HFFc6 (cell line): ENCODE measurements at regions not wholly inside any gene's neighbourhood (a gene's known extent, or its start where the extent isn't known, plus 50 kb on each side); places are given as distances from the start of the nearest gene placed in this dataset.

Experiments used
- DNase-seq: peaks from one replicate; pipeline ENCODE4 v3.0.0-alpha.2; 2018
- H3K27ac Mint-ChIP-seq: 2 replicates; pipeline ENCODE4 v1.8.0; 2020; ENCODE audit warnings: mild to moderate bottlenecking, mixed read lengths
- H3K27me3 Mint-ChIP-seq: 2 replicates; pipeline ENCODE4 v1.8.0; 2021; ENCODE audit warnings: mild to moderate bottlenecking, moderate library complexity, mixed read lengths; ENCODE audit not compliant: insufficient read depth
- H3K36me3 Mint-ChIP-seq: 2 replicates; pipeline ENCODE4 v1.8.0; 2021; ENCODE audit warnings: low read depth, mixed read lengths
- H3K4me1 Mint-ChIP-seq: 2 replicates; pipeline ENCODE4 v1.8.0; 2020; ENCODE audit warnings: low read depth, mixed read lengths
- H3K4me3 Mint-ChIP-seq: 2 replicates; pipeline ENCODE4 v1.8.0; 2020; ENCODE audit warnings: mild to moderate bottlenecking, moderate library complexity, mixed read lengths
- H3K9me3 Mint-ChIP-seq: 2 replicates; pipeline ENCODE4 v1.8.0; 2020; ENCODE audit warnings: mild to moderate bottlenecking, mixed read lengths
- CTCF ChIP-seq: fragments of 200-600 bp; sonication (generic); IDR thresholded peaks from 2 replicates; pipeline ENCODE4 v1.5.0; 2021; ENCODE audit warnings: antibody characterized with exemption, mild to moderate bottlenecking

- H3K9me3 Mint-ChIP-seq: peaks cover 31% of the 10 kb centered on the region
Observed at GRCh38 chr14:40398981-40399380, 966.7 kb upstream of the FBXO33 start.

GRCh38 chr14:40394634-40395340 lies 962.6 kb upstream of the FBXO33 start:
- H3K4me3 Mint-ChIP-seq: no peak overlapping the region
- H3K36me3 Mint-ChIP-seq: no peaks in the 10 kb centered on the region
- peaks cover 2% of the 10 kb centered on the region; the same call in 1 of the 2 replicates for H3K27me3 Mint-ChIP-seq
- TF ChIP-seq CTCF: no peak
- H3K4me1 Mint-ChIP-seq: no peaks in the 10 kb centered on the region
- DNase-seq: no peak
- peaks cover 38% of the 10 kb centered on the region for H3K9me3 Mint-ChIP-seq
- H3K27ac Mint-ChIP-seq: no peak overlapping the region

More at GRCh38 chr14:40398981-40399380, 966.7 kb upstream of the FBXO33 start:
- no peaks in the 10 kb centered on the region for H3K27me3 Mint-ChIP-seq
- DNase-seq: no peak
- TF ChIP-seq CTCF: no peak
- H3K27ac Mint-ChIP-seq: no peak overlapping the region
- H3K4me1 Mint-ChIP-seq: no peaks in the 10 kb centered on the region
- no peak overlapping the region for H3K4me3 Mint-ChIP-seq
- no peaks in the 10 kb centered on the region for H3K36me3 Mint-ChIP-seq

GRCh38 chr14:40393143-40393542 lies 960.9 kb upstream of the FBXO33 start:
- Mint-ChIP-seq H3K27ac (no peak overlapping the region), H3K27me3 (peaks cover 2% of the 10 kb centered on the region; the same call in 1 of the 2 replicates), H3K4me3 (no peak overlapping the region), H3K4me1 (no peaks in the 10 kb centered on the region), H3K36me3 (no peaks in the 10 kb centered on the region), H3K9me3 (peaks cover 33% of the 10 kb centered on the region)
- no peak for TF ChIP-seq CTCF
- DNase-seq: no peak

- DNase-seq: no peak
- Mint-ChIP-seq H3K27me3 (no peaks in the 10 kb centered on the region), H3K27ac (no peak overlapping the region), H3K4me3 (no peak overlapping the region), H3K9me3 (peaks cover 46% of the 10 kb centered on the region), H3K36me3 (no peaks in the 10 kb centered on the region), H3K4me1 (no peaks in the 10 kb centered on the region)
- no peak for TF ChIP-seq CTCF
Observed at GRCh38 chr14:40386433-40386832, 954.2 kb upstream of the FBXO33 start.

GRCh38 chr14:40374221-40374620 lies 942.0 kb upstream of the FBXO33 start:
- no peak overlapping the region for H3K27ac Mint-ChIP-seq
- TF ChIP-seq CTCF: no peak
- H3K27me3 Mint-ChIP-seq: no peaks in the 10 kb centered on the region
- H3K4me1 Mint-ChIP-seq: no peaks in the 10 kb centered on the region
- DNase-seq: no peak
- H3K9me3 Mint-ChIP-seq: peaks cover 21% of the 10 kb centered on the region
- no peaks in the 10 kb centered on the region for H3K36me3 Mint-ChIP-seq
- no peak overlapping the region for H3K4me3 Mint-ChIP-seq
